ENCODE measurements at regions not wholly inside any gene's neighbourhood (a gene's known extent, or its start where the extent isn't known, plus 50 kb on each side); places are given as distances from the start of the nearest gene placed in this dataset.

- intact Hi-C loops (cut with DNase I) = no loop called here
- Histone ChIP-seq H3K4me3 (no peak overlapping the region), H3K9me3 (peaks cover 0 to 16% of the 10 kb centered on the region in 2 donors), H3K4me1 (no peaks in the 10 kb centered on the region), H3K27ac (no peak overlapping the region), H3K27me3 (no peaks in the 10 kb centered on the region), H3K36me3 (no peaks in the 10 kb centered on the region)
- TF ChIP-seq CTCF (IDR thresholded peaks at IDR 0.05) = no peak
- no peak for DNase-seq
- ATAC-seq = no peak
Measured at GRCh38 chr9:78724896-78725295, 428.0 kb downstream of the PSAT1 start.

- H3K4me3 ChIP-seq = no peak overlapping the region
- peaks cover 0 to 16% of the 10 kb centered on the region in 2 donors for H3K9me3 ChIP-seq
- no peak overlapping the region for H3K27ac ChIP-seq
- TF ChIP-seq CTCF (IDR thresholded peaks at IDR 0.05) = no peak
- no peaks in the 10 kb centered on the region for H3K27me3 ChIP-seq
- ATAC-seq (no peak), DNase-seq (no peak)
- H3K4me1 ChIP-seq = no peaks in the 10 kb centered on the region
- intact Hi-C loops (cut with DNase I) = no loop called here
- H3K36me3 ChIP-seq = no peaks in the 10 kb centered on the region
Measured at GRCh38 chr9:78725503-78725902, 428.6 kb downstream of the PSAT1 start.

- no peak for TF ChIP-seq CTCF (IDR thresholded peaks at IDR 0.05)
- no peak for ATAC-seq
Measured at GRCh38 chr9:78745331-78745730, 448.4 kb downstream of the PSAT1 start.

GRCh38 chr9:78746010-78746409 is 449.1 kb downstream of the PSAT1 start:
- ATAC-seq (no peak), DNase-seq (peak in 2 of 4 donors; percentile 2 to 8)
- intact Hi-C loops (cut with DNase I) = no loop called here
- Histone ChIP-seq H3K9me3 (peaks cover 0 to 7% of the 10 kb centered on the region in 2 donors), H3K27me3 (no peaks in the 10 kb centered on the region), H3K36me3 (no peaks in the 10 kb centered on the region), H3K4me1 (no peaks in the 10 kb centered on the region), H3K27ac (no peak overlapping the region), H3K4me3 (no peak overlapping the region)
- TF ChIP-seq CTCF (IDR thresholded peaks at IDR 0.05) = no peak

More at GRCh38 chr9:78745331-78745730, 448.4 kb downstream of the PSAT1 start:
- Histone ChIP-seq H3K9me3 (peaks cover 0 to 3% of the 10 kb centered on the region in 2 donors), H3K4me1 (no peaks in the 10 kb centered on the region), H3K27ac (no peak overlapping the region), H3K36me3 (no peaks in the 10 kb centered on the region), H3K4me3 (no peak overlapping the region), H3K27me3 (no peaks in the 10 kb centered on the region)
- DNase-seq = no peak
- intact Hi-C loops (cut with DNase I) = no loop called here

- intact Hi-C loops (cut with DNase I) = no loop called here
- no peak for DNase-seq
- H3K27ac ChIP-seq = no peak overlapping the region
- H3K4me1 ChIP-seq = no peaks in the 10 kb centered on the region
- H3K27me3 ChIP-seq = no peaks in the 10 kb centered on the region
- H3K9me3 ChIP-seq = peaks cover 0 to 17% of the 10 kb centered on the region in 2 donors
- TF ChIP-seq CTCF (IDR thresholded peaks at IDR 0.05) = no peak
- H3K36me3 ChIP-seq = no peaks in the 10 kb centered on the region
- H3K4me3 ChIP-seq = no peak overlapping the region
- ATAC-seq = no peak
Measured at GRCh38 chr9:78753039-78753438, 456.1 kb downstream of the PSAT1 start.

All from left lung (tissue), 4 donors.